HG03439 (cell line): ENCODE measurements at regions not wholly inside any gene's neighbourhood (a gene's known extent, or its start where the extent isn't known, plus 50 kb on each side); places are given as distances from the start of the nearest gene placed in this dataset.

Experiments
- ATAC-seq: cut with Tn5 transposase; IDR thresholded peaks from one replicate; pipeline ENCODE4 v1.9.1; 2021; ENCODE audit warnings: mild to moderate bottlenecking, moderate library complexity; ENCODE audit not compliant: unreplicated experiment

DNA sequence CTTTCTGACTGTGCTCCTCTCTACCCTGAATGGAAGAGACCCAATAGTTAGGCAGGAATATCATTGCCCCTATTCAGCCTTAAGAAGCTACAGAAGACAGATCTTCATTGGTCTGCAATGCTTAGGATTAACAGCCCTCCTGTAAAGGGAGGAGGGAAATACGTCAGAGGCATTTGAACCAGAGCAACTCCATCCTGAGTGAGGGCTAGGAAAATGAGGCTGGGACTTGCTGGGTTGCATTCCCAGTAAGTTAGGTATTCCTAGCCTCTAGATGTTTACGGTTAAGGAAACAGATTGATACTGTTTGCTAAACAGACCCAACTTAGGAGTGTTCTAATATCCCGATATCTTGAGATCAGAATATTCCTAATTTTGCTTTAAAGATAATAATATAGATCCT is 63.5 kb downstream of the PCDH18 start:
- ATAC-seq, result no peak

- no peak for ATAC-seq
Observed at GRCh38 chr4:137467537-137467936, 64.8 kb downstream of the PCDH18 start.

DNA sequence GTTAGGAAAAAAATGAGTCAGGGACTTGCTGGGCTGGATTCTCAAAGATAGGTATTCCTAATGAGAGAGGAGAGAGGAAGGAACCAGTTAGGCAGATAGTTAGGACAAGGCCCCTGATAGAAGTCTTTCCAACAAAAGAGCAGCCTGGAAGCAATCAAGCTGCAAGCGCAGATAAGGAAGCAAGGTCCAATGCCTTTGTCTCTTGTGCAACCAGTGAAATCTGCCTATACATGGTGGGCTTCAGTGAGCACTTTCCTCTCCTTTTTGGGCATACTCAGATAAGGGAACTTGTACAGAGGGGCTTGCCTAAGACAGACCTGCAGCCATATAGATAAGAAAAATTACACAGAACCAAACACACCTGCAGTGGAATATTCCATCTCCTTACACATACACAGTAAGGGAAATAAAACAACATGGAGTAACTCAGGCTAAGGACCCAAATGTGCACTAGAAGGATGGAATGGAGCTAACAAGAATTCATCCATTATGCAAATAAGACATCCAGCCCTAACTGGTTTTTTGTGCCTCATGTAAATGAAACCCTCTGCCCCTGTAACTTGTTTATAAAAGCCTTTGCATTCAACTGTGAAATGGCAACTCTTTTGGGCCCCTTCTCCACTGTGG is 68.8 kb downstream of the PCDH18 start:
- ATAC-seq, result no peak

GRCh38 chr4:137455647-137456321 is 76.5 kb downstream of the PCDH18 start:
- no peak for ATAC-seq

- no peak for ATAC-seq
Observed at GRCh38 chr4:137454767-137455166, 77.5 kb downstream of the PCDH18 start.

GRCh38 chr4:137452799-137453198 is 79.5 kb downstream of the PCDH18 start:
- no peak for ATAC-seq

- no peak for ATAC-seq
Observed at GRCh38 chr4:137451172-137451825, 81.0 kb downstream of the PCDH18 start.

DNA sequence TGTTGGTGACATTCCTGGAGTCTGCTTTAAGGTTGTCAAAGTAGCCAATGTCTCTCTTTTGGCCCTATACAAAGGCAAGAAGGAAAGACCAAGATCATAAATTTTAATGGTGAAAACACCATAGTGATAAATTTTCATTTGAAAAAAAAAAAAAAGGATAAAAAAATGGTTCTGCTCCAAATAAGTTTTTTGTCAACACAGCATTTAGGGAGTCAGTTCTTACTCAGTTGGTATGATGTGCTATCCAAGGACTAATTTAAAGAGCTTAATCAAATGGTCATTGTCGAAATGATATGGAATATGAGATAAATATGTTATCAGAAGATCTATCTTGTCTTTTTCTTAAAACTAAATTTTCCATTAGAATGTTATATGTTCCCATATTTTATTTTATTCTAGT is 83.9 kb downstream of the PCDH18 start:
- ATAC-seq, result no peak

- no peak for ATAC-seq
Observed at GRCh38 chr4:137446071-137446470, 86.2 kb downstream of the PCDH18 start.

DNA sequence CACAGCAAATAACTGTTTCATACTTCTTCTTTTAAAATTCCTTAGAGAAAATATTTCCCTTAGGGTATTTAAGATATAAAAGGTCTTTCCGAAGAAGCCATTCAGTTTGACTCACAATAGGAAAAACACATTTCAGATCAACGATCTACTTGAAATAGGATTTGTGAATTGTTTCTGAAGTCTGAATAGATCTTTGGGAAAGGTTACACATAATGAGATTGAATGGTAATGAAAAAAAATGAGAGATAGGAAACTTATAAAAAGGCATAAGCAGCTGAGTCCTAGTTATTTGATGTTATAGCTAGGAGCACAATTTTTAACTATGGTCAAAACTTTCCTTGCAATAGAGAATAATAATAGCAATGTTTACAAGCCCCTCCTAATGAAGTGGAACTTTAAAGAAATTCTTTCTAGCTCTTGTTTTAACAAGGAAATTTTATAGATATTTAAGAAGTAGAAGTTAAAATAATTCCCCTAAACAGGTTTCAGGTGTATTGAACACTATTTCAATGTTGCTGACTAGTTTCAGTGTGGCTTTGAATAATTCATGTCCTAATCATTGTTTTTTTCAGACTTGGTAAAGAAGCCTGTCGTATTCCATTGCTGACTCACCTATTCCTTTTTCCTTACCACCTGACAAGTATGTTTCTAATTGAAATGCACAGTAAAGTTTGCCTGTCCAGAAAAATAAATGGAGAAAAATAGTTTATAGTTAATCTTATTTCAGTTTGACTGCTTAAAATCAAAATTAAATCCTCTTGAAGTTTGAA is 89.1 kb downstream of the PCDH18 start:
- ATAC-seq, result no peak

DNA sequence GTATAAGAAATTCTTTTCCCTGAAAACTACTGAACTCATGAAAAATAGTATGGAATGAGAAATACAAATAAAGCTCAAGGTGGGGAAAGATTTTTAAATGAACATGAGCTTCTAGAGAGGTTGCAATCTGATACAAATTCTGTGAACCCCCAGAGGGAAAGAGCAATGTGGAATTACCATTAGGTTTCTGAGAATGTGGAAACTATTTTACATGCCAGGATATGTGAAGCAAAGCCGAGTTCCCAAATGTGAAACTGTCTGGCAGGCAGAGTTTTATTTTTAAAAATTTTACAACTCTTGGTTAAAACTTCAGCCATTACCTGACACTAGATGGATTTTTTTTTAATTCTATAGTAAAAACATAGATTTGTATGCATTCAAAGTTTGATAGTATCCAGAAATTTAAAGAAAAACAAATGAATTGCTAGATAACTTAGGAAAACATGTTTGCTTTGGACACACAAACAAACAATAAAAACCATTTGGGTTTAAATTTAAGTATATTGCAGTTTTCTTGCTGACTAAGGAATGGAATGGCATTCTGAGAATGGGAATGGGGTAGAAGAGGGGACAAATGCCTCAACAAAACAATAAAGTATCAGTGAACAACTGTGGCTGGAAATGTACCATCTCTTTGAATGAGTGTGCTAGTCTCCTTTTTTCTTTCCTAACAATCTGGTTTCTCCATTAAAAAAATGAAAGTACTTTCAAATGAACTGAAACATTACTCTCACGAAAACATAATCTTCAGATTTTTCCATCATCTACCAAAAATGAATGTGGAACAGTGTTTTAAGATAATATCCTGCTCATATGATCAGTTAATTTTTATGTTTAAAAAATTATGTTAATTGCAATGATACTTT is 99.6 kb downstream of the PCDH18 start:
- no peak for ATAC-seq

GRCh38 chr4:137430171-137430570 is 102.1 kb downstream of the PCDH18 start:
- ATAC-seq, result no peak

DNA sequence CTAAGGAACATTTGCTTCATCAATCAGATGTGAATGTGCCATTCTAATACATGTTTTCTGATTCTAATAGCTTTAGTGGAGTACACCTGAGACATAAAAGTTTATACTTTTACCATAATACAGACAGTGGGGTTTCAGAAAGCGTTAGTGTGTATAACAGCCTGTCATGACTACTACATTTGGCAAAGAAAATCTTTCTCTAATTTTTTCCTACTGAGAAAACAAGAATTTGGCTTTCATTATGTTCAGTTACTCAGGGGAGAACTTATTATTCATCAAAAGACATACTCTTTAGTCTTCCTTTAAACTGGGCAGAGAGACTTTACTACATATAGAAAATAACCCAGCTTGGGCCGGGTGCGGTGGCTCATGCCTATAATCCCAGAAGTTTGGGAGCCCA is 104.9 kb downstream of the PCDH18 start:
- no peak for ATAC-seq

DNA sequence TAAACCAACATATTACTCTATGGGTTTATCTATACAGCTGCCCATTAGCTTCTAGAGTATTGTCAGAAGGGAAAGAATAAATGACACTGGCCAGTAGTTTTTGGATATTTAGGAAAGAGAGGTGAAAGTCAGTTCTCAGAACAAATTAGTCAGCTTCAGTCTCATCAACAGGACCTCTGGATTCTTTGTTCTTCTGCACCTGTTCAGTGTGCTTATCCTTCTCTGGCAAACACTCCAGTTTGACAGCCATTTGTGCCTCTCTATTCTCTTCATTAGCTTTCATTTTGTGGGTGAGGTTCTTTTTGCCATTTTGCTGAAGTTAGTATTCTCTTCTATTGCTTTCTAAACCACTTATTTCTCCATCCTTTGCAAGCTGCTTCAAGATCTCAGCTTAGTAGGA is 107.0 kb downstream of the PCDH18 start:
- no peak for ATAC-seq

DNA sequence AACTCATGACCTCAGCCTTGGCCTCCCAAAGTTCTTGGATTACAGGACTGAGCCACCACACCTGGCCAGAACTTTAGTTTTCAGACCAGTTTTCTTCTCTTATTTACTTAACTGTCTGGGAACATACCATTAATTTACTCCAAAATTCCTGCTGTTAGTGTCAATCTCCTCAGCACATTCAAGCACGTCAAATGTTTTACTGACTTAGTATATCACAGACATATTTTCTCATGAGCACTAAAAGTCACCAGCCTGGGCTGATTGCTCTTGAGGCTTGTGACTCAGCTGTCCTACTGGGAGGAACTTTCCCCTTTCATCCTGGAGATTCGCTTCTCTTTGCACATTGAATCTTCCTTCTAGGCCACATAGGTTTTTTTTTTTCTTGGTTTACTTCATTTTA is 109.6 kb downstream of the PCDH18 start:
- no peak for ATAC-seq

DNA sequence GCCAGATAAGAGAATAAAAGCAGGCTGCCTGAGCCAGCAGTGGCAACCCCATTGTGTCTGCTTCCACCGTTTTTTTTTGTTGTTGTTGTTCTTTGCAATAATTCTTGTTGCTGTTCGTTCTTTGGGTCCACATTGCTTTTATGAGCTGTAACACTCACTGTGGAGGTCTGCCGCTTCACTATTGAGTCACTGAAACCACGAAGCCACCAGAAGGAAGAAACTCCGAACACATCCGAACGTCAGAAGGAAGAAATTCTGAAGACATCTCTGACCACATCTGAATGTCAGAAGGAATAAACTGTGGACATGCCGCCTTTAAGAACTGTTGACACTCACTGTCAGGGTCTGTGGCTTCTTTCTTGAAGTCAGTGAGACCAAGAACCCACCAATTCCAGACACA is 110.5 kb downstream of the PCDH18 start:
- no peak for ATAC-seq

- ATAC-seq, result no peak
Observed at GRCh38 chr4:137420901-137421396, 111.3 kb downstream of the PCDH18 start.

DNA sequence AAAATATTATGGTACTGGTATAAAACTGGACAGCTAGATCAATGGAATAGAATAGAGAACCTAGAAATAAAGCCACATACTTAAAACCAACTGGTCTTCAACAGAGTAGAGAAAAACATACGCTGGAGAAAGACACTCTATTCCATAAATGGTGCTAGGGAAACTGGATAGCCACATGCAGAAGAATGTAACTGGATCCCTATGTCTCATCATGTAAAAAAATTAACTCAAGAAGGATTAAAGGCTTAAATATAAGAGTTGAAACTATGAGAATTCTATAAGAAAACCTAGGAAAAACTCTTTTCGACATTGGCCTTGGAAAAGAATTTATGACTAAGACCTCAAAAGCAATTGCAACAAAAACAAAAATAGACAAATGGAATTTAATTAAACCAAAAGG is 114.6 kb downstream of the PCDH18 start:
- ATAC-seq, result no peak

- no peak for ATAC-seq
Observed at GRCh38 chr4:137414802-137415201, 117.5 kb downstream of the PCDH18 start.

DNA sequence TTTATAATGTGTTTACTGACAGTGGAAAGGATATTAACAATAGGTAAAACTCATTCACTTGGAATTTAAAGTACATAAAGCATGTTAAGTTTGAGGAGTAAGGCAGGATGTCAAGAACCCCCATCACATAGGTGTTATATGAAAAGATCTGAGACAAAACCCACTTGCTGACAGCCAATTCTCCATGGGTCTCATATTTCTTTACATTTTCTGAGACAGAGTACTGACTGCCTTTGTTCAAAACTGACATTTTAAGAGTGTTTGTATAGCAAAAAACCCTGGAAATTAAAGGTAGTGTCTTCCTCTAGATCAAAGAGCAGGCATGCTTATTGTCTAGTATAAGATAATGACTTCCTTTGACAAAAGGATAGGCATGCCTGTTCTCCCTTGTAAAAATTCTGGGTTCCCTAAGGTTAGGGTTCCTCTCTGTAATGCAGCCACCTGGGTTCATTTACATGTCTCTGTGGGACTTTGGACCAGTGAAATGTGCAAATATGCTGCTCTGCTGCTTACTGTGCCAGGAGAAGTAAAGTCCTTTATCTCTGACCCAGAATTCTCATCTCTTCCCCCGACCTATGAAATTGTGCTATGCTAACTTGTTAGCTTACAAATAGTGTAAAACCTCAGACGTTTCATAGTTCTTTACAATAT is 123.6 kb downstream of the PCDH18 start:
- no peak for ATAC-seq
